ENCODE measurements at regions not wholly inside any gene's neighbourhood (a gene's known extent, or its start where the extent isn't known, plus 50 kb on each side); places are given as distances from the start of the nearest gene placed in this dataset.

- peak; percentile 57; the same call in 1 of the 2 replicates for TF ChIP-seq ZBTB44 (tag by site-specific recombination; IDR thresholded peaks at IDR 0.05)
- TF ChIP-seq ZNF660 (tag by site-specific recombination; IDR thresholded peaks at IDR 0.05): 0 out of 2 replicates have a peak, but pooled peaks have one; percentile 19
- TF ChIP-seq ZNF266 (tag by site-specific recombination; IDR thresholded peaks at IDR 0.05; ENCODE audit: low read depth): no peak
- TF ChIP-seq ZNF639 (tag by site-specific recombination; IDR thresholded peaks at IDR 0.05): no peak
- no peak for TF ChIP-seq YY1 (tag by site-specific recombination; IDR thresholded peaks at IDR 0.05)
- no peak for TF ChIP-seq YY2 (tag by site-specific recombination; IDR thresholded peaks at IDR 0.05)
- peak; percentile 65; the same call in 1 of the 2 replicates for TF ChIP-seq ZNF423 (tag by site-specific recombination; IDR thresholded peaks at IDR 0.05)
- no peak for TF ChIP-seq KLF7 (tag by site-specific recombination; IDR thresholded peaks at IDR 0.05; ENCODE audit: borderline replicate concordance)
Observed at GRCh38 chr2:18788592-18788991, 199.2 kb upstream of the NT5C1B start (continued).

GRCh38 chr2:18787726-18788125 is 198.4 kb upstream of the NT5C1B start:
- POLR2A ChIA-PET: no interaction called here
- Histone ChIP-seq H3K9me3 (ENCODE audit: control insufficient read depth, insufficient read depth, low read depth, low read length) (no peaks in the 10 kb centered on the region), H3K36me3 (ENCODE audit: control insufficient read depth in 2 of 2, insufficient read depth in 1 of 2, low read length in 2 of 2) (no peaks in the 10 kb centered on the region), H3K27ac (ENCODE audit: extremely low read depth, low read depth, low read length) (no peak overlapping the region; the same call in 1 of the 2 replicates), H3K4me1 (ENCODE audit: control insufficient read depth, insufficient read depth, low read length) (peaks cover 36% of the 10 kb centered on the region), H3K4me3 (ENCODE audit: low read depth, low read length) (no peak overlapping the region)
- TF ChIP-seq ZNF335 (tag by site-specific recombination; conservative IDR thresholded peaks at IDR 0.05) (peak; percentile 23; the same call in 1 of the 2 replicates), PRDM10 (tag by site-specific recombination; IDR thresholded peaks at IDR 0.05) (peak; percentile 65), KLF7 (tag by site-specific recombination; IDR thresholded peaks at IDR 0.05; ENCODE audit: borderline replicate concordance) (no peak), GLIS1 (tag by site-specific recombination; IDR thresholded peaks at IDR 0.05) (peak; percentile 59; the same call in 1 of the 2 replicates)
- CTCF ChIA-PET: no interaction called here

- Histone ChIP-seq H3K4me3 (ENCODE audit: low read depth, low read length) (no peak overlapping the region), H3K36me3 (ENCODE audit: control insufficient read depth in 2 of 2, insufficient read depth in 1 of 2, low read length in 2 of 2) (no peaks in the 10 kb centered on the region), H3K4me1 (ENCODE audit: control insufficient read depth, insufficient read depth, low read length) (peaks cover 23% of the 10 kb centered on the region), H3K27ac (ENCODE audit: extremely low read depth, low read depth, low read length) (no peak overlapping the region), H3K9me3 (ENCODE audit: control insufficient read depth, insufficient read depth, low read depth, low read length) (no peaks in the 10 kb centered on the region)
- CTCF ChIA-PET: no interaction called here
- POLR2A ChIA-PET: no interaction called here
- TF ChIP-seq RBAK (tag by site-specific recombination; IDR thresholded peaks at IDR 0.05): no peak
- TF ChIP-seq ZNF664 (tag by site-specific recombination; IDR thresholded peaks at IDR 0.05): no peak
- no peak for TF ChIP-seq REPIN1 (tag by site-specific recombination; IDR thresholded peaks at IDR 0.05; ENCODE audit: low read depth)
- TF ChIP-seq IKZF3 (tag by site-specific recombination; IDR thresholded peaks at IDR 0.05): no peak
- TF ChIP-seq ZNF184 (tag by site-specific recombination; IDR thresholded peaks at IDR 0.05): no peak
- TF ChIP-seq ZNF10 (tag by site-specific recombination; IDR thresholded peaks at IDR 0.05): no peak
- no peak for TF ChIP-seq ZNF214 (tag by site-specific recombination; IDR thresholded peaks at IDR 0.05; ENCODE audit: borderline replicate concordance)
- no peak for TF ChIP-seq ZBTB7A (tag by site-specific recombination; IDR thresholded peaks at IDR 0.05; ENCODE audit: low read depth)
- no peak for TF ChIP-seq ZNF623 (tag by site-specific recombination; IDR thresholded peaks at IDR 0.05)
- no peak for TF ChIP-seq BCL11A (tag by site-specific recombination; IDR thresholded peaks at IDR 0.05; ENCODE audit: low read depth)
Observed at GRCh38 chr2:18784245-18784644, 194.9 kb upstream of the NT5C1B start.

Measured in HEK293 (cell line).